ENCODE measurements at regions not wholly inside any gene's neighbourhood (a gene's known extent, or its start where the extent isn't known, plus 50 kb on each side); places are given as distances from the start of the nearest gene placed in this dataset.

- Histone ChIP-seq H3K4me3 (ENCODE audit: low read depth, low read length) (no peak overlapping the region), H3K27me3 (replicated peaks) (no peaks in the 10 kb centered on the region), H3K27ac (no peak overlapping the region), H3K36me3 (replicated peaks) (no peaks in the 10 kb centered on the region)
- in situ Hi-C loops (cut with HindIII; ENCODE audit: low pct_ligation_motif_present, low sequenced_read_pairs): no loop called here
- no peak for DNase-seq
- TF ChIP-seq CTCF (IDR thresholded peaks at IDR 0.05; ENCODE audit: low read depth, low read length, missing control alignments): no peak
Measured at GRCh38 chr10:111944331-111944730, 239.2 kb downstream of the GPAM start.

DNA sequence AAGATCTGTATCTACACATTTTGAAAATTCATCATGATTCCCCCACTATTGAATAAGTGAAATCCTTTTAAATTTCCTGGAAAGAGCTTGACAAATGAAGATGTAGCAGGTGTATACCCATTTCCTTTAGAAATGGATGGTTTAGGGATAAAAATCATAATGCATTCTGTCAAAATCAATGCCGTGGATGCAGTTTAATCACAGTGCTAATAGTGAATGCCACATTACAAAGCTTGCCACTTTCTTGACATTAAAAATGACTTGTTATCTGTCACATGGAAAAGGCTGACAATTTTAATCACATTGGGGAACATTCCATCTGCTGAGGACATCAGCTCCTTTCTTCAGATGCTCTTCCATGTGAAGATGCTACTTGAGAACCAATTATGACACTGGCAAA lies 229.6 kb downstream of the GPAM start:
- no peak for TF ChIP-seq CTCF (IDR thresholded peaks at IDR 0.05; ENCODE audit: low read depth, low read length, missing control alignments)
- no peak for DNase-seq
- no peak overlapping the region for H3K4me3 ChIP-seq (ENCODE audit: low read depth, low read length)
- no peak overlapping the region for H3K27ac ChIP-seq
- in situ Hi-C loops (cut with HindIII; ENCODE audit: low pct_ligation_motif_present, low sequenced_read_pairs): no loop called here
- H3K27me3 ChIP-seq (replicated peaks): no peaks in the 10 kb centered on the region
- H3K36me3 ChIP-seq (replicated peaks): no peaks in the 10 kb centered on the region

- H3K27me3 ChIP-seq (replicated peaks): no peaks in the 10 kb centered on the region
- DNase-seq: no peak
- no peaks in the 10 kb centered on the region for H3K36me3 ChIP-seq (replicated peaks)
- in situ Hi-C loops (cut with HindIII; ENCODE audit: low pct_ligation_motif_present, low sequenced_read_pairs): no loop called here
- H3K4me3 ChIP-seq (ENCODE audit: low read depth, low read length): no peak overlapping the region
- TF ChIP-seq CTCF (IDR thresholded peaks at IDR 0.05; ENCODE audit: low read depth, low read length, missing control alignments): no peak
- H3K27ac ChIP-seq: no peak overlapping the region
Measured at GRCh38 chr10:111954386-111954785, 229.2 kb downstream of the GPAM start.

GRCh38 chr10:111956841-111957240 lies 226.7 kb downstream of the GPAM start:
- no peak for TF ChIP-seq CTCF (IDR thresholded peaks at IDR 0.05; ENCODE audit: low read depth, low read length, missing control alignments)
- Histone ChIP-seq H3K27me3 (replicated peaks) (no peaks in the 10 kb centered on the region), H3K4me3 (ENCODE audit: low read depth, low read length) (no peak overlapping the region), H3K27ac (no peak overlapping the region), H3K36me3 (replicated peaks) (no peaks in the 10 kb centered on the region)
- DNase-seq: no peak
- in situ Hi-C loops (cut with HindIII; ENCODE audit: low pct_ligation_motif_present, low sequenced_read_pairs): no loop called here

- in situ Hi-C loops (cut with HindIII; ENCODE audit: low pct_ligation_motif_present, low sequenced_read_pairs): no loop called here
- H3K27ac ChIP-seq: no peak overlapping the region
Measured at GRCh38 chr10:111962951-111963350, 220.6 kb downstream of the GPAM start.

More at GRCh38 chr10:111962951-111963350, 220.6 kb downstream of the GPAM start:
- Histone ChIP-seq H3K4me3 (ENCODE audit: low read depth, low read length) (no peak overlapping the region), H3K27me3 (replicated peaks) (no peaks in the 10 kb centered on the region), H3K36me3 (replicated peaks) (no peaks in the 10 kb centered on the region)
- TF ChIP-seq CTCF (IDR thresholded peaks at IDR 0.05; ENCODE audit: low read depth, low read length, missing control alignments): no peak
- DNase-seq: no peak
